PC-9 (cell line): ENCODE measurements at regions not wholly inside any gene's neighbourhood (a gene's known extent, or its start where the extent isn't known, plus 50 kb on each side); places are given as distances from the start of the nearest gene placed in this dataset.

Source experiments
- BruUV-seq: library from RNA; stranded (reverse); fragments of 400-500 nt; replicated peaks from 2 replicates; lab custom pipeline; 2021; lab: Mats Ljungman, UMichigan
- CTCF ChIA-PET: fragments of 300-600 bp; sonication (Branson Sonifier 250); formaldehyde crosslinking; loops from one replicate; lab custom pipeline; 2022; ENCODE audit warnings: antibody characterized with exemption; lab: Charles Lee
- POLR2A ChIA-PET: fragments of 300-600 bp; sonication (Branson Sonifier 250); formaldehyde crosslinking; loops from one replicate; lab custom pipeline; 2022; ENCODE audit warnings: antibody characterized with exemption; ENCODE audit not compliant: unreplicated experiment; lab: Charles Lee
- DNase-seq, 2 experiments: peaks; one replicate each; pipeline versions ENCODE4 v3.0.0 to v3.0.0-alpha.2; 2015 to 2022; ENCODE audit warnings: mixed read lengths in 1 of 2
- H2AFZ ChIP-seq: fragments of 200-600 bp; sonication (generic); 2 replicates; pipeline ENCODE4 v1.8.1; 2017; ENCODE audit warnings: antibody characterized with exemption
- H3F3A ChIP-seq: fragments of 200-600 bp; sonication (generic); 2 replicates; pipeline ENCODE4 v1.8.1; 2017; ENCODE audit warnings: antibody characterized with exemption, mild to moderate bottlenecking, low read depth; ENCODE audit not compliant: insufficient read depth
- H3K27ac ChIP-seq: fragments of 200-600 bp; sonication (generic); 2 replicates; pipeline ENCODE4 v1.6.1; 2016; ENCODE audit warnings: mixed run types
- H3K27me3 ChIP-seq: fragments of 200-600 bp; sonication (generic); 2 replicates; pipeline ENCODE4 v1.6.1; 2016; ENCODE audit warnings: low read depth, mixed run types; ENCODE audit not compliant: insufficient read depth
- H3K36me3 ChIP-seq: fragments of 200-600 bp; sonication (generic); 2 replicates; pipeline ENCODE4 v1.6.1; 2016; ENCODE audit warnings: low read depth, mixed run types
- H3K4me1 ChIP-seq: fragments of 200-600 bp; sonication (generic); replicated peaks from 2 replicates; pipeline ENCODE4 v1.6.1; 2016; ENCODE audit warnings: mixed run types; ENCODE audit not compliant: insufficient read depth
- H3K4me2 ChIP-seq: fragments of 200-600 bp; sonication (generic); 2 replicates; pipeline ENCODE4 v1.6.1; 2017; ENCODE audit warnings: mixed run types
- H3K4me3 ChIP-seq: fragments of 200-600 bp; sonication (generic); 2 replicates; pipeline ENCODE4 v1.6.1; 2016; ENCODE audit warnings: mixed run types
- H3K79me2 ChIP-seq: fragments of 200-600 bp; sonication (generic); 2 replicates; pipeline ENCODE4 v1.6.1; 2017; ENCODE audit warnings: low read depth, mixed run types
- H3K9me2 ChIP-seq: fragments of 200-600 bp; sonication (generic); 2 replicates; pipeline ENCODE4 v1.8.1; 2017; ENCODE audit warnings: mild to moderate bottlenecking; ENCODE audit not compliant: insufficient read depth
- H3K9me3 ChIP-seq: fragments of 200-600 bp; sonication (generic); 2 replicates; pipeline ENCODE4 v1.8.1; 2016; ENCODE audit warnings: low read depth; ENCODE audit not compliant: insufficient read depth
- H4K20me1 ChIP-seq: fragments of 200-600 bp; sonication (generic); 2 replicates; pipeline ENCODE4 v1.8.1; 2017; ENCODE audit not compliant: insufficient read depth
- EZH2 ChIP-seq: fragments of 200-600 bp; sonication (generic); IDR thresholded peaks from 2 replicates; pipeline ENCODE4 v1.8.0; 2017; ENCODE audit warnings: antibody characterized with exemption, low read depth
- intact Hi-C: fragments of 100-400 bp; cut with micrococcal nuclease; formaldehyde crosslinking; loops from one replicate; pipeline ENCODE4 v1.10.0; 2022; ENCODE audit not compliant: unreplicated experiment
- TF ChIP-seq, protein P1 (sequence below): fragments of 200-600 bp; sonication (generic); conservative IDR thresholded peaks from 2 replicates; pipeline ENCODE4 v1.6.1; 2017; ENCODE audit warnings: mixed run types, antibody characterized with exemption, mild to moderate bottlenecking, moderate library complexity

DNA sequence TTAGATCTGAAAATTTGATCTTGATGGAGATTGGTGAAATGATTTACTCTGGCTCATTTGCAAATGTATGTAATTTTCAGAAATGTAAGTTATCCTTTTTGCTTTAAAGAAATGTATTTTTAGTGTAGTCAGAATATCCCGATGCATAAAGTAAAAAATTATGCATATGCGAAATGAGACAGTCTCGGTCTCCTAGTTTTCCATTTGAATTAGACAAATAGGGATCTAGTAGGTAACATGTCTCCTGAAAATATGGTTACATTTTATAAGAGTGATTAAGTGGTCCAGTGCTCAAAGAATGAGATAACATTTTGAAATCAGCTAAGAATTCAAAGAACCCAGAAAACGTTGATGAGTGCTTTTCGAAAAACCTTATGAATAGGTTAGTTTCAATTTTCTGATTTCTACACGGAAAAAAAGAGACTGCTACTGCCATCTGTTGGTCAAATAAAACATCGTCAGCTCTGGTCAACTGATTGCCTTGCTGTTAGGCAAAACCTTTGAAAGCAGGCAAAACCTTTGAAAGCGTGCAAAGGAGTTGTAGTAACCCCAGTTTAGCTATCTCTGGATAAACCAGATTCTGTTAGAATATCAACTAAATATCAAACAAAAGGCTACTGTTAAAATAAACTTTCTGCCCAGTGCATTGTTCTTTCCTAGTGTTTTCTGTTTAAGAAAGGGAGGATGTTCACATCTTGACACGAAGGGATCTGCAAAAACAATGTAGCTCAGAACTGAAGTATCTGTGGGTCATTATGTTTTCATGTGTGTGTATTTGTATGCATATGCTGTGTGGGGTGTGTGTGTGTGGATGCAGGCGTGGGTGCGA is 59.3 kb upstream of the CHMP2B start:
- no TSS peak for BruUV-seq
- H3K4me3 ChIP-seq = peak overlapping the region; percentile 39; the same call in 1 of the 2 replicates
- peak in 1 of 2 experiments; percentile 20 for DNase-seq
- intact Hi-C loops = loop anchor here (1.0 to 10.0 kb wide), 6 partner anchors 59 to 837 kb away; partner anchors contain the start of gene CHMP2B
- CTCF ChIA-PET = interaction anchor here (0.7 to 1.2 kb wide), 3 partner anchors 58 to 395 kb away, joined by 3 to 4 read pairs (median 4); no protein-coding TSS in a partner anchor
- no peaks in the 10 kb centered on the region for H3K27me3 ChIP-seq
- no peak for TF ChIP-seq EZH2
- TF ChIP-seq, protein P1, sequence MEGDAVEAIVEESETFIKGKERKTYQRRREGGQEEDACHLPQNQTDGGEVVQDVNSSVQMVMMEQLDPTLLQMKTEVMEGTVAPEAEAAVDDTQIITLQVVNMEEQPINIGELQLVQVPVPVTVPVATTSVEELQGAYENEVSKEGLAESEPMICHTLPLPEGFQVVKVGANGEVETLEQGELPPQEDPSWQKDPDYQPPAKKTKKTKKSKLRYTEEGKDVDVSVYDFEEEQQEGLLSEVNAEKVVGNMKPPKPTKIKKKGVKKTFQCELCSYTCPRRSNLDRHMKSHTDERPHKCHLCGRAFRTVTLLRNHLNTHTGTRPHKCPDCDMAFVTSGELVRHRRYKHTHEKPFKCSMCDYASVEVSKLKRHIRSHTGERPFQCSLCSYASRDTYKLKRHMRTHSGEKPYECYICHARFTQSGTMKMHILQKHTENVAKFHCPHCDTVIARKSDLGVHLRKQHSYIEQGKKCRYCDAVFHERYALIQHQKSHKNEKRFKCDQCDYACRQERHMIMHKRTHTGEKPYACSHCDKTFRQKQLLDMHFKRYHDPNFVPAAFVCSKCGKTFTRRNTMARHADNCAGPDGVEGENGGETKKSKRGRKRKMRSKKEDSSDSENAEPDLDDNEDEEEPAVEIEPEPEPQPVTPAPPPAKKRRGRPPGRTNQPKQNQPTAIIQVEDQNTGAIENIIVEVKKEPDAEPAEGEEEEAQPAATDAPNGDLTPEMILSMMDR = peak; percentile 77
- no peaks in the 10 kb centered on the region for H4K20me1 ChIP-seq
- no peaks in the 10 kb centered on the region for H3K9me3 ChIP-seq
- peak overlapping the region; percentile 64 for H3K4me2 ChIP-seq
- no peaks in the 10 kb centered on the region for H3K79me2 ChIP-seq
- 0 out of 2 replicates have a peak overlapping the region, but pooled peaks have one; percentile 42 for H2AFZ ChIP-seq
- no peaks in the 10 kb centered on the region for H3K36me3 ChIP-seq
- 0 out of 2 replicates have a peak, but pooled peaks cover 5% of the 10 kb centered on the region for H3K9me2 ChIP-seq
- no peak overlapping the region for H3K27ac ChIP-seq
- H3F3A ChIP-seq = no peaks in the 10 kb centered on the region
- no peaks in the 10 kb centered on the region for H3K4me1 ChIP-seq
- POLR2A ChIA-PET = no interaction called here

GRCh38 chr3:87164245-87164644 is 62.9 kb upstream of the CHMP2B start:
- Histone ChIP-seq H3F3A (no peaks in the 10 kb centered on the region), H3K4me1 (no peaks in the 10 kb centered on the region), H3K9me2 (0 out of 2 replicates have a peak, but pooled peaks cover 5% of the 10 kb centered on the region), H3K27ac (no peak overlapping the region), H3K79me2 (no peaks in the 10 kb centered on the region), H2AFZ (no peak overlapping the region; the same call in 1 of the 2 replicates), H3K27me3 (no peaks in the 10 kb centered on the region), H3K4me3 (no peak overlapping the region), H3K9me3 (no peaks in the 10 kb centered on the region), H3K36me3 (no peaks in the 10 kb centered on the region), H4K20me1 (no peaks in the 10 kb centered on the region), H3K4me2 (no peak overlapping the region)
- intact Hi-C loops = loop anchor here (10.0 kb wide), 2 partner anchors 459 to 841 kb away; no protein-coding TSS in a partner anchor
- BruUV-seq = no TSS peak
- POLR2A ChIA-PET = interaction anchor here (0.6 kb wide), 1 partner anchor 390 kb away, joined by 5 read pairs; no protein-coding TSS in a partner anchor
- CTCF ChIA-PET = no interaction called here
- no peak for TF ChIP-seq EZH2
- TF ChIP-seq, protein P1 = no peak
- DNase-seq = no peak

DNA sequence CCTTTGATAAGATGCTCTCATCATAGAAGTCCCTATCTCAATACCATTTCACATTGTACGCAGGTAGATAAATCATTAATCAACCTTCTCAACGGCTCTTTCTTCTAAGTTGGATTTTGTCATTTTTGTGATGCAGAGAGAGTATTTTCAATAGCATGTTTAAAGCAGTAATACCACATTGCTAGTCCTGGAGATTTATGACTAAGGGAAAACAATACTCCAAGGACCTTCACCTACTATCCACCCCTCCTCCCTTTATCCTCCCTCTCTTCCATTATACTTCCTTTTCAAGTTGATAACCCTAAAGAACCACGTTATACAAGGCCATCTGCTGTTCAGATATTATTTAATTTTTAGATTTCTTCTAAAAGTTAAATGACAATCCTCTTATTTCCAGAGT is 65.3 kb upstream of the CHMP2B start:
- POLR2A ChIA-PET = no interaction called here
- Histone ChIP-seq H3K4me3 (no peak overlapping the region), H3K4me2 (no peak overlapping the region), H3K27ac (no peak overlapping the region), H3K9me3 (no peaks in the 10 kb centered on the region), H2AFZ (no peak overlapping the region), H3K79me2 (no peaks in the 10 kb centered on the region), H3K27me3 (no peaks in the 10 kb centered on the region), H3K4me1 (no peaks in the 10 kb centered on the region), H4K20me1 (no peaks in the 10 kb centered on the region), H3F3A (no peaks in the 10 kb centered on the region), H3K36me3 (no peaks in the 10 kb centered on the region), H3K9me2 (0 out of 2 replicates have a peak, but pooled peaks cover 5% of the 10 kb centered on the region)
- intact Hi-C loops = loop anchor here (10.0 kb wide), 2 partner anchors 457 to 843 kb away; no protein-coding TSS in a partner anchor
- CTCF ChIA-PET = no interaction called here
- no peak for DNase-seq
- TF ChIP-seq, protein P1 = no peak
- no peak for TF ChIP-seq EZH2
- BruUV-seq = no TSS peak
